HEK293T (cell line): ENCODE measurements at regions not wholly inside any gene's neighbourhood (a gene's known extent, or its start where the extent isn't known, plus 50 kb on each side); places are given as distances from the start of the nearest gene placed in this dataset.

Experiments
- BHLHE40 ChIP-seq: fragments of 450-650 bp; IDR thresholded peaks from 2 replicates; pipeline ENCODE4 v1.6.1; 2016; ENCODE audit warnings: mild to moderate bottlenecking, moderate library complexity, borderline replicate concordance
- ELF4 ChIP-seq: fragments of 450-650 bp; IDR thresholded peaks from 2 replicates; pipeline ENCODE4 v1.6.1; 2017; ENCODE audit warnings: antibody characterized with exemption
- FOXK2 ChIP-seq: fragments of 450-650 bp; IDR thresholded peaks from 2 replicates; pipeline ENCODE4 v1.6.1; 2016; ENCODE audit warnings: mild to moderate bottlenecking
- LEF1 ChIP-seq: fragments of 450-650 bp; IDR thresholded peaks from 2 replicates; pipeline ENCODE4 v1.6.1; 2017; ENCODE audit warnings: mild to moderate bottlenecking, borderline replicate concordance
- NFRKB ChIP-seq: fragments of 450-650 bp; IDR thresholded peaks from 2 replicates; pipeline ENCODE4 v1.6.1; 2016; ENCODE audit warnings: mild to moderate bottlenecking, moderate library complexity
- SP1 ChIP-seq: fragments of 450-650 bp; IDR thresholded peaks from 2 replicates; pipeline ENCODE4 v1.6.1; 2017
- ZNF384 ChIP-seq: fragments of 450-650 bp; IDR thresholded peaks from 2 replicates; pipeline ENCODE4 v1.6.1; 2016

GRCh38 chr1:21352586-21352985 lies 62.3 kb upstream of the ECE1 start:
- no peak for TF ChIP-seq ELF4
- no peak for TF ChIP-seq BHLHE40
- TF ChIP-seq NFRKB, result no peak
- no peak for TF ChIP-seq FOXK2
- TF ChIP-seq LEF1, result no peak
- no peak for TF ChIP-seq ZNF384
- no peak for TF ChIP-seq SP1
